ENCODE measurements at regions not wholly inside any gene's neighbourhood (a gene's known extent, or its start where the extent isn't known, plus 50 kb on each side); places are given as distances from the start of the nearest gene placed in this dataset.
"Not testable (repeated sequence)": the region's sequence is repeated elsewhere in the genome, so short reads cannot be mapped to it uniquely, and the experiment has no call there.

DNA sequence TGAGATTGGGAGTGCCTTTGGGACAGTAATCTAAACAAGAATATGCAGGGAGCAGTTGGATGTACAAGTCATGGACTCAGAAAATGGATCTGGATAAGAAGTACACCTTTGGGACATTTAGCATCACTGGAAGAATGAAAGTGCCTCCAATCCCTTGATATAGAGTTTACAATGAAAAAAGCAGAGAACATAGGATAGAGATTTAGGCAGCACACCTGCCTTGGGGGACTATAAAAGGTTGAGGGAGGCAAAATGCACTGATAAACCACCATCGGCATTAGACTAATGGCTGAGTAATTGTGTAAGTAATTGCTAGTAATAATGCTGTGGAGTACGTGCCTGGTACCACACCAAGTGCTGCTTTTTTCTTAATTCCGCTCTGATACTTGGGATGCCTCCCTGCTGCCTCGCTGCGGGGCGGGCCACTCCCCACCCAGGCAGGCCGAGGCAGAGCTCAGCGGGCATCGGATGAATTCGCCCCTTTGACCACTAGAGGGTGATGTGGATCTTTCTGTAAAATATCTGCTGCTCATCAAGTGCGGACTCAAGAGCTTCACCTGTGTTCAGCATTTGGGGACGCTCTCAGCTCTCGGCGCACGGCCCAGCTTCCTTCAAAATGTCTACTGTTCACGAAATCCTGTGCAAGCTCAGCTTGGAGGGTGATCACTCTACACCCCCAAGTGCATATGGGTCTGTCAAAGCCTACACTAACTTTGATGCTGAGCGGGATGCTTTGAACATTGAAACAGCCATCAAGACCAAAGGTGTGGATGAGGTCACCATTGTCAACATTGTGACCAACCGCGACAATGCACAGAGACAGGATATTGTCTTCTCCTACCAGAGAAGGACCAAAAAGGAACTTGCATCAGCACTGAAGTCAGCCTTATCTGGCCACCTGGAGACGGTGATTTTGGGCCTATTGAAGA lies 99.9 kb downstream of the ANKRD18B start:
- H3K36me3 ChIP-seq (ENCODE audit: control insufficient read depth, insufficient read depth, low read length), result no peaks in the 10 kb centered on the region
- no peaks in the 10 kb centered on the region for H3K9me3 ChIP-seq (ENCODE audit: control insufficient read depth, low read length)
- WGBS, 2 experiments (ENCODE audit: insufficient coverage in 2 of 2), result 32 to 46% methylated on average over 14 to 16 of the region's 20 CpGs
- H3K27ac ChIP-seq (ENCODE audit: low read depth, low read length, severe bottlenecking), result no peak overlapping the region
- no peak overlapping the region for H3K4me3 ChIP-seq (ENCODE audit: extremely low read depth, insufficient read depth, low read length, poor library complexity, severe bottlenecking)
- peaks cover 20% of the 10 kb centered on the region for H3K4me1 ChIP-seq (ENCODE audit: control insufficient read depth, insufficient read depth, low read length, poor library complexity, severe bottlenecking)

DNA sequence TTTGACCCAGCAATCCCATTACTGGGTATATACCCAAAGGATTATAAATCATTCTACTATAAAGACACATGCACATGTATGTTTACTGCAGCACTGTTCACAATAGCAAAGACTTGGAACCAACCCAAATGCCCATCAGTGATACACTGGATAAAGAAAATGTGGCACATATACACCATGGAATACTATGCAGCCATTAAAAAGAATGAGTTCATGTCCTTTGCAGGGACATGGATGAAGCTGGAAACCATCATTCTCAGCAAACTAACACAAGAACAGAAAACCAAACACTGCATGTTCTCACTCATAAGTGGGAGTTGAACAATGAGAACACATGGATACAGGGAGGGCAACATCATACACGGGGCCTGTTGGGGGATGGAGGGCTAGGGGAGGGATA lies 104.3 kb downstream of the ANKRD18B start:
- WGBS, 2 experiments (ENCODE audit: insufficient coverage in 2 of 2), result 78 to 86% methylated on average over 1 of the region's 1 CpG
- H3K9me3 ChIP-seq (ENCODE audit: control insufficient read depth, low read length); H3K4me3 ChIP-seq (ENCODE audit: extremely low read depth, insufficient read depth, low read length, poor library complexity, severe bottlenecking); H3K4me1 ChIP-seq (ENCODE audit: control insufficient read depth, insufficient read depth, low read length, poor library complexity, severe bottlenecking); H3K36me3 ChIP-seq (ENCODE audit: control insufficient read depth, insufficient read depth, low read length); H3K27ac ChIP-seq (ENCODE audit: low read depth, low read length, severe bottlenecking): not testable (repeated sequence)

DNA sequence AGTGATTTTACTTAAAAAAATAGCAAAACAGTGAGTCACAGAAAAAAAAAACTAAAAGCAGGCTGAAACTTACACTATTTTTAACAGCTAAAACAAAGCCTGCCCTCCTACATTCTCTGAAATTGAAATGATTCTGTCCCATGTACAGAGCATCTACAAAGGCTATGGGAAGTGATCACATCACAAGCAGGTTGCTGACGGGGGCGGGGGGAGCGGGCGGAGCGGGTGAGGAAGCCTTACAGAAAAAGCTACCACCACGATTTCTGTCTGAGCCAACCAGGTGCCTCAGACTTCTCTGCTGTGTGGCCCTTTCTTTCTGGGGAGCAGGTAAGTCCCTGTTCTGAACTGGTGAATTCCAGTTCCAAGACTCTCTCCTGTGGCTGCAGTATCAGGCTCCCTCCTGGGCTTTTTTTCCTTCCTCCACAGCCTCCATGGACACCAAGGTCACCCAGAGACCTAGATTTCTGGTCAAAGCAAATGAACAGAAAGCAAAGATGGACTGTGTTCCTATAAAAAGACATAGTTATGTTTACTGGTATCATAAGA lies 104.9 kb downstream of the ANKRD18B start:
- 77 to 78% methylated on average over 3 to 6 of the region's 6 CpGs for WGBS, 2 experiments (ENCODE audit: insufficient coverage in 2 of 2)
- Histone ChIP-seq H3K4me1 (ENCODE audit: control insufficient read depth, insufficient read depth, low read length, poor library complexity, severe bottlenecking) (no peaks in the 10 kb centered on the region), H3K9me3 (ENCODE audit: control insufficient read depth, low read length) (no peaks in the 10 kb centered on the region), H3K27ac (ENCODE audit: low read depth, low read length, severe bottlenecking) (no peak overlapping the region), H3K36me3 (ENCODE audit: control insufficient read depth, insufficient read depth, low read length) (no peaks in the 10 kb centered on the region), H3K4me3 (ENCODE audit: extremely low read depth, insufficient read depth, low read length, poor library complexity, severe bottlenecking) (no peak overlapping the region)

DNA sequence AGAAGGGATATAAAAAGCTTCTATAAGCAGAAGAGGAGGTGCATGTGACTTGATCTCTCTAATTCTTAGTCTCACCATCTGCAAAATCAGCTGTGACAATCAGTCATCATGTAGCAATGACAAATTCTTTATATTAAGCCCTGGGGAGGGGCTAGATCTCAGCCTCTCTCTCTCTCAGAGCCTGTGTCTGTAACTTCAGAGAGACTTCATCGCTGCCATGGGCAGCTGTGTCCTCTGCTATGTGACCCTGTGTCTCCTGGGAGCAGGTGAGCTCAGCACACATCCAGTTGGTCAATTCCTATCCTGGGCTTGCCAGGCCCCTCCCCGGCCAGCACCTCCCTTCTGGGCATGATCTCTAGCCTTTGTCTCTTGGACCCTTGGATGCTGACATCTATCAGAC lies 109.6 kb downstream of the ANKRD18B start:
- Histone ChIP-seq H3K27ac (ENCODE audit: low read depth, low read length, severe bottlenecking) (no peak overlapping the region), H3K4me1 (ENCODE audit: control insufficient read depth, insufficient read depth, low read length, poor library complexity, severe bottlenecking) (no peaks in the 10 kb centered on the region), H3K4me3 (ENCODE audit: extremely low read depth, insufficient read depth, low read length, poor library complexity, severe bottlenecking) (no peak overlapping the region), H3K36me3 (ENCODE audit: control insufficient read depth, insufficient read depth, low read length) (no peaks in the 10 kb centered on the region), H3K9me3 (ENCODE audit: control insufficient read depth, low read length) (no peaks in the 10 kb centered on the region)
- 69 to 97% methylated on average over 2 of the region's 2 CpGs for WGBS, 2 experiments (ENCODE audit: insufficient coverage in 2 of 2)

DNA sequence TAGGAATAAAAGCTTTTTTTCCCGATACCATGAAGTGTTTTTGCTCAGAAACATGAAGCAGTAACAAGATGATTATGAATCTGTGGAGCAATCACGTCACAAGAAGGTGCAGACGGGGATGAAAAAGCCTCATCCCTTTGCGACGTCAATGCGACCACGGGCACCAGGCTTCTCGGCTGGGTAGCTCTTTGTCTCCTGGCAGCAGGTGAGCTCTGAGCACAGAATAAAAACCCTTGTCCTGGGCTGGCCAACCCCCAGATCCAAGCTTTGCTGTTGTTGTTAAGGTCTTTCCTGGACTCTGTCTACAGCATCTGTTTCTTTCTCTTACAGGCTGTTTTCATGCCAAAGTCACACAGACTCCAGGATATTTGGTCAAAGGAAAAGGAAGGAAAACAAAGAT lies 113.8 kb downstream of the ANKRD18B start:
- no peaks in the 10 kb centered on the region for H3K9me3 ChIP-seq (ENCODE audit: control insufficient read depth, low read length)
- WGBS, 2 experiments (ENCODE audit: insufficient coverage in 2 of 2), result 62 to 70% methylated on average over 8 of the region's 8 CpGs
- no peaks in the 10 kb centered on the region for H3K4me1 ChIP-seq (ENCODE audit: control insufficient read depth, insufficient read depth, low read length, poor library complexity, severe bottlenecking)
- no peaks in the 10 kb centered on the region for H3K36me3 ChIP-seq (ENCODE audit: control insufficient read depth, insufficient read depth, low read length)
- no peak overlapping the region for H3K27ac ChIP-seq (ENCODE audit: low read depth, low read length, severe bottlenecking)
- no peak overlapping the region for H3K4me3 ChIP-seq (ENCODE audit: extremely low read depth, insufficient read depth, low read length, poor library complexity, severe bottlenecking)

DNA sequence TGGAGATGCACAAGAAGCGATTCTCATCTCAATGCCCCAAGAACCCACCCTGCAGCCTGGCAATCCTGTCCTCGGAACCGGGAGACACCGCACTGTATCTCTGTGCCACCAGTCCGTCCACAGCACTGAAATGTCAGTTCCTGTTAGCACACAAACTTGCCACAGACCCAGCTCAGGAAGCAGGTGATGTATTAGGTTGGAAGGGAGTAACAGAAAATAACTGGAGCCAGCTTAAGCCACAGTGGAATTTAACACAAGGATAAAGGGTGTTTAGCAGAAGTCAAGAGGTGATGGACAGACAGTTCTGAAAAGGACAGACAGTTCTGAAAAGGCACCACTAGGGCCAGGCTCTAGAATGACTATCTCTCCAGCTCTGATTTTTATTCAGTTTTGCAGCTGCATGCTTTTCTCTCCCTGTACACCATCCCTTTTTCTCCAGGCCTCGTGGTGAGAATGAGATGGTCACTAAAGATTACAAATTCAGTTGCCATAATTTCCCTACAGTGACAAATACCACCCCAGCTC lies 114.4 kb downstream of the ANKRD18B start:
- no peak overlapping the region for H3K27ac ChIP-seq (ENCODE audit: low read depth, low read length, severe bottlenecking)
- 97 to 100% methylated on average over 1 to 4 of the region's 6 CpGs for WGBS, 2 experiments (ENCODE audit: insufficient coverage in 2 of 2)
- no peaks in the 10 kb centered on the region for H3K36me3 ChIP-seq (ENCODE audit: control insufficient read depth, insufficient read depth, low read length)
- no peak overlapping the region for H3K4me3 ChIP-seq (ENCODE audit: extremely low read depth, insufficient read depth, low read length, poor library complexity, severe bottlenecking)
- no peaks in the 10 kb centered on the region for H3K9me3 ChIP-seq (ENCODE audit: control insufficient read depth, low read length)
- H3K4me1 ChIP-seq (ENCODE audit: control insufficient read depth, insufficient read depth, low read length, poor library complexity, severe bottlenecking), result no peaks in the 10 kb centered on the region

DNA sequence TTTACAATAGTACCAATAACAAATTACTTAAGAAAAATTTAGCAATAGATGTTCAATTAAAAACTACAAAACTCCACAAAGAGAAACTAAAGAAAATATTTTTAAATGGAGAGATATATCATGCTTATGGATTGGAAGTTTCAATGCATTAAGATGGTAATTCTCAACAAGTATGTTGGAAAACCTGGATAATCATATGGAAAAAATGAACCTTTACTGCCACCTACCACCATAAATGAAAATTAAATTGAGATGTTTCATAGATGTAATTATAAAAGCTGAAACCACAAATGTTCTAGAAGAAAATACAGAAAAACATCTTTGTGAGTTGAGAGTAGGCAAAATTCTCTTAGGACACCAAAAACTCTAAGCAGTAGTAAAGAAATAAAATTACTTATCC lies 121.7 kb downstream of the ANKRD18B start:
- Histone ChIP-seq H3K36me3 (ENCODE audit: control insufficient read depth, insufficient read depth, low read length) (no peaks in the 10 kb centered on the region), H3K4me3 (ENCODE audit: extremely low read depth, insufficient read depth, low read length, poor library complexity, severe bottlenecking) (no peak overlapping the region), H3K27ac (ENCODE audit: low read depth, low read length, severe bottlenecking) (no peak overlapping the region), H3K4me1 (ENCODE audit: control insufficient read depth, insufficient read depth, low read length, poor library complexity, severe bottlenecking) (no peaks in the 10 kb centered on the region), H3K9me3 (ENCODE audit: control insufficient read depth, low read length) (no peaks in the 10 kb centered on the region)

DNA sequence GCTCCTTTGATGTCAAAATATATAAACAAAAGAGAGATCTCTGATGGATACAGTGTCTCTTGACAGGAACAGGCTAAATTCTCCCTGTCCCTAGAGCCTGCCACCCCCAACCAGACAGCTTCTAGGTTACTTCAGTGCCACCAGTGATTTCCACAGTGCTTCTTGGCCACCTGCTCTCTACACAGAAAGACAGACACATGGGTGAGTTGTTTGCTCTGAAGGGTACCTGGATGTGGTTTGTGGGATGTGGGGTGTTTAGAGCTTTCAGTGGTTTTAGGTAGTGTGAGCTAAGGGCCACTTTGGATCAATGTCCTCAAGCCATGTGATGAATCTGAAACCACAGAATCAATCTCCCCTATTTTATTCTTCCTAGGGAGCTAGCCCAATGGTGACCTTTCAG lies 125.4 kb downstream of the ANKRD18B start:
- peak overlapping the region; percentile 46 for H3K27ac ChIP-seq (ENCODE audit: low read depth, low read length, severe bottlenecking)
- no peak overlapping the region for H3K4me3 ChIP-seq (ENCODE audit: extremely low read depth, insufficient read depth, low read length, poor library complexity, severe bottlenecking)
- no peaks in the 10 kb centered on the region for H3K9me3 ChIP-seq (ENCODE audit: control insufficient read depth, low read length)
- no peaks in the 10 kb centered on the region for H3K36me3 ChIP-seq (ENCODE audit: control insufficient read depth, insufficient read depth, low read length)
- no peaks in the 10 kb centered on the region for H3K4me1 ChIP-seq (ENCODE audit: control insufficient read depth, insufficient read depth, low read length, poor library complexity, severe bottlenecking)

DNA sequence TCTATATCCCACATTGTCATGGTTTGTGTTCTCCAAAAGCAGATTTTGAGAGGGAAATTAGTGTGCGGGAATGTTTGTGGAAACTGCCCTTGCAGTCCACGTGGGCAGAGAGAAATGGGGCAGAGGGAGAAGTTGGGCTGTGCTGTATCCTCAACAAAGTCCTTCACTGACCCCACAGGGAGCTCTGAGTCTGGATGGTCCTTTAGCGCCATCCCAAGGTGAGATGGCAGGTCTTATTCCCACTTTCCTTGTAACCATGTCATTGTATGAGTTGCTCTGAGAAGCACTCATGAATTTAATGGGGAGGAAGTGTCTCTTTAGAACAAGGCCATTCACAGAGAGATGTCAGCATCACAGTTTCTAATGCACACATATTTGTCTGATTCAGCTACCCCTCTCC lies 127.1 kb downstream of the ANKRD18B start:
- no peak overlapping the region for H3K27ac ChIP-seq (ENCODE audit: low read depth, low read length, severe bottlenecking)
- no peaks in the 10 kb centered on the region for H3K9me3 ChIP-seq (ENCODE audit: control insufficient read depth, low read length)
- H3K4me1 ChIP-seq (ENCODE audit: control insufficient read depth, insufficient read depth, low read length, poor library complexity, severe bottlenecking), result no peaks in the 10 kb centered on the region
- 75% methylated on average over 2 of the region's 3 CpGs; no CpG with 5 or more reads in 1 of the 2 experiments for WGBS, 2 experiments (ENCODE audit: insufficient coverage in 2 of 2)
- no peaks in the 10 kb centered on the region for H3K36me3 ChIP-seq (ENCODE audit: control insufficient read depth, insufficient read depth, low read length)
- H3K4me3 ChIP-seq (ENCODE audit: extremely low read depth, insufficient read depth, low read length, poor library complexity, severe bottlenecking), result no peak overlapping the region

DNA sequence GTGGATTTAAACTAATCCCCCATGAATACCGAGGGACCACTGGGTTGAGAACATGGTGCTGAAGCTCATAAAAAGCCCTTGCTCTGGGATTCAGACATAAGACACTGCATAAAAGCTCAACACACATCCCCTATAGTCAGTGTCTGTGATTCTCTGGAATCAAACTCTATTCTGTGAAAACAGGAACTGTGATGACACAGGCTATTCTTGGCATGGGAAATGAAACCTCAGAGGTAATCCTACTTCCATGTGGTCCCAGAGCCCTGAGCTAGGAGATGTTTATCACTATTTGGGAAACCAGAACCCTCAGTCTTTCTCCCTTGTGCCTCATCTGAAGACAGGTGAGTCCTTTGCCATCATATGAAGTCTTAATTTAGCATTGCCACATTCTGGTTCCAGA lies 135.4 kb upstream of the PRSS3 start:
- H3K36me3 ChIP-seq (ENCODE audit: control insufficient read depth, insufficient read depth, low read length), result no peaks in the 10 kb centered on the region
- no peaks in the 10 kb centered on the region for H3K9me3 ChIP-seq (ENCODE audit: control insufficient read depth, low read length)
- no peak overlapping the region for H3K4me3 ChIP-seq (ENCODE audit: extremely low read depth, insufficient read depth, low read length, poor library complexity, severe bottlenecking)
- H3K27ac ChIP-seq (ENCODE audit: low read depth, low read length, severe bottlenecking), result no peak overlapping the region
- H3K4me1 ChIP-seq (ENCODE audit: control insufficient read depth, insufficient read depth, low read length, poor library complexity, severe bottlenecking), result no peaks in the 10 kb centered on the region
- WGBS, 2 experiments (ENCODE audit: insufficient coverage in 2 of 2), result no CpG with 5 or more reads among the region's 1 CpG

DNA sequence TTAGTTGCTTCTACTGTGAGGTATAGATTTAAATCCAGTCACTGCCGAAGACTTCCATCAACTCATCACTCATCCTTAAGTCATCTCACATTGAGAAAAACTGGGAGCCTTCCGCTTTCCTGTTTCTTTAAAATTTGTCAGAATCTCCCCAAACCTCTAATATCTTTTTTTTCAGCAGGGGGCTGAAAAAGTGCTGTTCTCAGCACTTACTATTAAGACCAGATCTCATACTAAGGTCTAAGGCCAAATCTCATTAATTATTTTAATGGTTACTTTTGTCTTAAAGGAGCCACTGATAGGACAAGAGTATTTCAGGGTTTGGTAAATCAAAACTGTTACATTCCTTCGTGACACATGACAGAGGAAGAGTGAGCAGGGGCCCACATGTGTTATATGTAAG lies 134.6 kb upstream of the PRSS3 start:
- Histone ChIP-seq H3K27ac (ENCODE audit: low read depth, low read length, severe bottlenecking) (no peak overlapping the region), H3K4me3 (ENCODE audit: extremely low read depth, insufficient read depth, low read length, poor library complexity, severe bottlenecking) (no peak overlapping the region), H3K9me3 (ENCODE audit: control insufficient read depth, low read length) (no peaks in the 10 kb centered on the region), H3K36me3 (ENCODE audit: control insufficient read depth, insufficient read depth, low read length) (no peaks in the 10 kb centered on the region), H3K4me1 (ENCODE audit: control insufficient read depth, insufficient read depth, low read length, poor library complexity, severe bottlenecking) (no peaks in the 10 kb centered on the region)
- 94 to 100% methylated on average over 2 of the region's 3 CpGs for WGBS, 2 experiments (ENCODE audit: insufficient coverage in 2 of 2)

All from mesodermal cell (in vitro differentiated cells).